ENCODE measurements at regions not wholly inside any gene's neighbourhood (a gene's known extent, or its start where the extent isn't known, plus 50 kb on each side); places are given as distances from the start of the nearest gene placed in this dataset.

GRCh38 chr5:23451156-23451555 is 56.3 kb upstream of the PRDM9 start:
- Histone ChIP-seq H3K36me3 (ENCODE audit: low read depth, low read length) (no peaks in the 10 kb centered on the region), H3K27me3 (ENCODE audit: low read length) (no peaks in the 10 kb centered on the region), H3K4me1 (ENCODE audit: insufficient read depth, low read length) (peaks cover 7% of the 10 kb centered on the region), H3K9me3 (ENCODE audit: low read length) (no peaks in the 10 kb centered on the region), H3K9ac (ENCODE audit: low read length) (no peak overlapping the region), H3K4me3 (ENCODE audit: low read length) (no peak overlapping the region), H3F3A (ENCODE audit: low read length, unreplicated experiment) (no peaks in the 10 kb centered on the region), H4K20me1 (ENCODE audit: low read length) (no peaks in the 10 kb centered on the region), H2AFZ (ENCODE audit: low read length) (0 out of 2 replicates have a peak overlapping the region, but pooled peaks have one; percentile 28), H3K79me2 (ENCODE audit: low read length) (no peaks in the 10 kb centered on the region), H3K9me2 (replicated peaks; ENCODE audit: low read length) (no peaks in the 10 kb centered on the region), H3K4me2 (ENCODE audit: low read length) (no peak overlapping the region), H3K27ac (ENCODE audit: low read length) (no peak overlapping the region)
- ChIA-PET POLR2A (ENCODE audit: unreplicated experiment) (no interaction called here), CTCF (no interaction called here)
- DNase-seq (peak; percentile 57), ATAC-seq (peak; percentile 67)
- intact Hi-C loops (cut with micrococcal nuclease), result no loop called here
- TF ChIP-seq, protein P1, sequence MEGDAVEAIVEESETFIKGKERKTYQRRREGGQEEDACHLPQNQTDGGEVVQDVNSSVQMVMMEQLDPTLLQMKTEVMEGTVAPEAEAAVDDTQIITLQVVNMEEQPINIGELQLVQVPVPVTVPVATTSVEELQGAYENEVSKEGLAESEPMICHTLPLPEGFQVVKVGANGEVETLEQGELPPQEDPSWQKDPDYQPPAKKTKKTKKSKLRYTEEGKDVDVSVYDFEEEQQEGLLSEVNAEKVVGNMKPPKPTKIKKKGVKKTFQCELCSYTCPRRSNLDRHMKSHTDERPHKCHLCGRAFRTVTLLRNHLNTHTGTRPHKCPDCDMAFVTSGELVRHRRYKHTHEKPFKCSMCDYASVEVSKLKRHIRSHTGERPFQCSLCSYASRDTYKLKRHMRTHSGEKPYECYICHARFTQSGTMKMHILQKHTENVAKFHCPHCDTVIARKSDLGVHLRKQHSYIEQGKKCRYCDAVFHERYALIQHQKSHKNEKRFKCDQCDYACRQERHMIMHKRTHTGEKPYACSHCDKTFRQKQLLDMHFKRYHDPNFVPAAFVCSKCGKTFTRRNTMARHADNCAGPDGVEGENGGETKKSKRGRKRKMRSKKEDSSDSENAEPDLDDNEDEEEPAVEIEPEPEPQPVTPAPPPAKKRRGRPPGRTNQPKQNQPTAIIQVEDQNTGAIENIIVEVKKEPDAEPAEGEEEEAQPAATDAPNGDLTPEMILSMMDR (conservative IDR thresholded peaks at IDR 0.05; ENCODE audit: low read depth, low read length), result no peak
- TF ChIP-seq EZH2 (IDR thresholded peaks at IDR 0.05; ENCODE audit: low read length, unreplicated experiment) (no peak), EZH2phosphoT487 (IDR thresholded peaks at IDR 0.05; ENCODE audit: borderline replicate concordance, low read length) (no peak)
- no TSS peak for BruUV-seq (replicated peaks)

GRCh38 chr5:23450187-23450586 is 57.2 kb upstream of the PRDM9 start:
- intact Hi-C loops (cut with micrococcal nuclease), result no loop called here
- Histone ChIP-seq H3K9ac (ENCODE audit: low read length) (no peak overlapping the region), H3K79me2 (ENCODE audit: low read length) (no peaks in the 10 kb centered on the region), H3K9me3 (ENCODE audit: low read length) (no peaks in the 10 kb centered on the region), H3K4me2 (ENCODE audit: low read length) (no peak overlapping the region), H3K9me2 (replicated peaks; ENCODE audit: low read length) (no peaks in the 10 kb centered on the region), H3K4me3 (ENCODE audit: low read length) (no peak overlapping the region), H3K36me3 (ENCODE audit: low read depth, low read length) (no peaks in the 10 kb centered on the region), H2AFZ (ENCODE audit: low read length) (no peak overlapping the region), H3K4me1 (ENCODE audit: insufficient read depth, low read length) (peaks cover 7% of the 10 kb centered on the region), H3K27ac (ENCODE audit: low read length) (no peak overlapping the region), H3F3A (ENCODE audit: low read length, unreplicated experiment) (no peaks in the 10 kb centered on the region), H4K20me1 (ENCODE audit: low read length) (no peaks in the 10 kb centered on the region), H3K27me3 (ENCODE audit: low read length) (no peaks in the 10 kb centered on the region)
- POLR2A ChIA-PET (ENCODE audit: unreplicated experiment), result no interaction called here
- CTCF ChIA-PET, result no interaction called here
- ATAC-seq (no peak), DNase-seq (no peak)
- TF ChIP-seq EZH2phosphoT487 (IDR thresholded peaks at IDR 0.05; ENCODE audit: borderline replicate concordance, low read length) (no peak), EZH2 (IDR thresholded peaks at IDR 0.05; ENCODE audit: low read length, unreplicated experiment) (no peak)
- TF ChIP-seq, protein P1 (conservative IDR thresholded peaks at IDR 0.05; ENCODE audit: low read depth, low read length), result no peak
- no TSS peak for BruUV-seq (replicated peaks)

DNA sequence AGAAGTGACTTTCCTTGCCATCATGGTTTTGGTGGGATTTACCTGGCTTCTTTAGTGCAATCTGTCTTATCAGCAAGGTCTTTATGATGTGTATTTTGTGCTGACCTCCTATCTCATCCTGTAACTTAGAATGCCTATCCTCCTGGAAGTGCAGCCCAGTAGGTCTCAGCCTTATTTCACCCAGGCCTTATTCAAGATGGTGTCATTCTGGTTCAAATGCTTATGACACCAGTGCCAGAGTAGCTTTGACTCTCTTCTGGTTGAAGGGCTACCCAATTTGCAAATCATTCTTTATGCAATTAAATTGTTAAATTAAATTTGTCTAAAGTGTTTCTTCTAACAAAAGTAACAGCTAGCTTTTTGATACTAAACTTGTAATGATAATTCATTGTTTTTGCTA is 58.8 kb upstream of the PRDM9 start:
- Histone ChIP-seq H3F3A (ENCODE audit: low read length, unreplicated experiment) (no peaks in the 10 kb centered on the region), H3K27me3 (ENCODE audit: low read length) (no peaks in the 10 kb centered on the region), H2AFZ (ENCODE audit: low read length) (no peak overlapping the region), H3K4me1 (ENCODE audit: insufficient read depth, low read length) (peaks cover 7% of the 10 kb centered on the region), H3K9me3 (ENCODE audit: low read length) (no peaks in the 10 kb centered on the region), H3K79me2 (ENCODE audit: low read length) (no peaks in the 10 kb centered on the region), H4K20me1 (ENCODE audit: low read length) (no peaks in the 10 kb centered on the region), H3K36me3 (ENCODE audit: low read depth, low read length) (no peaks in the 10 kb centered on the region), H3K4me3 (ENCODE audit: low read length) (no peak overlapping the region), H3K9ac (ENCODE audit: low read length) (no peak overlapping the region), H3K4me2 (ENCODE audit: low read length) (no peak overlapping the region), H3K27ac (ENCODE audit: low read length) (no peak overlapping the region), H3K9me2 (replicated peaks; ENCODE audit: low read length) (no peaks in the 10 kb centered on the region)
- POLR2A ChIA-PET (ENCODE audit: unreplicated experiment), result no interaction called here
- TF ChIP-seq EZH2 (IDR thresholded peaks at IDR 0.05; ENCODE audit: low read length, unreplicated experiment), result no peak
- no peak for TF ChIP-seq EZH2phosphoT487 (IDR thresholded peaks at IDR 0.05; ENCODE audit: borderline replicate concordance, low read length)
- intact Hi-C loops (cut with micrococcal nuclease), result no loop called here
- no peak for ATAC-seq
- BruUV-seq (replicated peaks), result no TSS peak
- CTCF ChIA-PET, result no interaction called here
- DNase-seq, result no peak

Data from PC-3 (cell line).